ENCODE measurements at regions not wholly inside any gene's neighbourhood (a gene's known extent, or its start where the extent isn't known, plus 50 kb on each side); places are given as distances from the start of the nearest gene placed in this dataset.

DNA sequence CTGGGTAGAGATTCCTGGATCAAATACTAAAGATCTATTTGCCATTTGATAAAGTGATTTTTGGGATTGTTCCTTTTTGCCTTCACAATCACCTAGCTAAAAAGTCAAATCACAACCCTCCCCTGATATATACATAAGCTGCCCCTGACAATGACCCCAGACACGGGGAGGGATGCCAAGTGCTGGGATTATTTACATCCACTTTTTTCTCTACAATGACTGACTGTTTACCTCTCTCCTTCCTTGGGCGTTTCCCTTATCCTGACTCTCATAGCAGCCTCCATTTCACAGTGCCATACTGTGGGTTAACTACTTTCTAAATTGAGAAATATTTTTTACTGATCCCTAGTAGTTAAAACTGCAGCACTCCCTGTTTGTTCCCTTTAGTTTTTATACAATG is 150.8 kb upstream of the TMEM170B start:
- Histone ChIP-seq H2AFZ (ENCODE audit: low read length) (no peak overlapping the region), H3K36me3 (ENCODE audit: insufficient read depth, low read length) (no peaks in the 10 kb centered on the region), H3K4me1 (ENCODE audit: low read length) (peaks cover 9% of the 10 kb centered on the region), H3K9ac (ENCODE audit: low read length) (no peak overlapping the region), H3K27ac (ENCODE audit: low read length) (no peak overlapping the region), H3K9me3 (ENCODE audit: low read length) (no peaks in the 10 kb centered on the region), H3K9me2 (replicated peaks; ENCODE audit: insufficient read depth, low read length) (no peaks in the 10 kb centered on the region), H3K27me3 (ENCODE audit: low read length) (no peaks in the 10 kb centered on the region), H4K20me1 (ENCODE audit: insufficient read depth, low read depth, low read length) (no peaks in the 10 kb centered on the region), H3K4me3 (ENCODE audit: low read length) (no peak overlapping the region), H3K4me2 (ENCODE audit: low read depth, low read length, poor library complexity, severe bottlenecking) (no peak overlapping the region), H3K79me2 (ENCODE audit: low read length) (no peaks in the 10 kb centered on the region)
- DNase-seq: no peak

GRCh38 chr6:11386323-11386722 is 151.2 kb upstream of the TMEM170B start:
- H4K20me1 ChIP-seq (ENCODE audit: insufficient read depth, low read depth, low read length): no peaks in the 10 kb centered on the region
- no peaks in the 10 kb centered on the region for H3K79me2 ChIP-seq (ENCODE audit: low read length)
- no peak overlapping the region for H3K27ac ChIP-seq (ENCODE audit: low read length)
- no peak overlapping the region for H3K4me3 ChIP-seq (ENCODE audit: low read length)
- no peaks in the 10 kb centered on the region for H3K36me3 ChIP-seq (ENCODE audit: insufficient read depth, low read length)
- no peaks in the 10 kb centered on the region for H3K9me2 ChIP-seq (replicated peaks; ENCODE audit: insufficient read depth, low read length)
- DNase-seq: no peak
- peaks cover 13% of the 10 kb centered on the region for H3K4me1 ChIP-seq (ENCODE audit: low read length)
- H2AFZ ChIP-seq (ENCODE audit: low read length): no peak overlapping the region
- no peaks in the 10 kb centered on the region for H3K27me3 ChIP-seq (ENCODE audit: low read length)
- no peak overlapping the region for H3K9ac ChIP-seq (ENCODE audit: low read length)
- no peaks in the 10 kb centered on the region for H3K9me3 ChIP-seq (ENCODE audit: low read length)
- no peak overlapping the region for H3K4me2 ChIP-seq (ENCODE audit: low read depth, low read length, poor library complexity, severe bottlenecking)

GRCh38 chr6:11384531-11385309 is 152.3 kb upstream of the NEDD9 start:
- Histone ChIP-seq H3K27ac (ENCODE audit: low read length) (no peak overlapping the region), H3K27me3 (ENCODE audit: low read length) (no peaks in the 10 kb centered on the region), H3K9ac (ENCODE audit: low read length) (no peak overlapping the region), H3K79me2 (ENCODE audit: low read length) (no peaks in the 10 kb centered on the region), H3K9me2 (replicated peaks; ENCODE audit: insufficient read depth, low read length) (no peaks in the 10 kb centered on the region), H4K20me1 (ENCODE audit: insufficient read depth, low read depth, low read length) (no peaks in the 10 kb centered on the region), H2AFZ (ENCODE audit: low read length) (no peak overlapping the region), H3K36me3 (ENCODE audit: insufficient read depth, low read length) (no peaks in the 10 kb centered on the region), H3K4me2 (ENCODE audit: low read depth, low read length, poor library complexity, severe bottlenecking) (no peak overlapping the region), H3K4me1 (ENCODE audit: low read length) (peaks cover 14% of the 10 kb centered on the region), H3K4me3 (ENCODE audit: low read length) (no peak overlapping the region), H3K9me3 (ENCODE audit: low read length) (no peaks in the 10 kb centered on the region)
- no peak for DNase-seq

DNA sequence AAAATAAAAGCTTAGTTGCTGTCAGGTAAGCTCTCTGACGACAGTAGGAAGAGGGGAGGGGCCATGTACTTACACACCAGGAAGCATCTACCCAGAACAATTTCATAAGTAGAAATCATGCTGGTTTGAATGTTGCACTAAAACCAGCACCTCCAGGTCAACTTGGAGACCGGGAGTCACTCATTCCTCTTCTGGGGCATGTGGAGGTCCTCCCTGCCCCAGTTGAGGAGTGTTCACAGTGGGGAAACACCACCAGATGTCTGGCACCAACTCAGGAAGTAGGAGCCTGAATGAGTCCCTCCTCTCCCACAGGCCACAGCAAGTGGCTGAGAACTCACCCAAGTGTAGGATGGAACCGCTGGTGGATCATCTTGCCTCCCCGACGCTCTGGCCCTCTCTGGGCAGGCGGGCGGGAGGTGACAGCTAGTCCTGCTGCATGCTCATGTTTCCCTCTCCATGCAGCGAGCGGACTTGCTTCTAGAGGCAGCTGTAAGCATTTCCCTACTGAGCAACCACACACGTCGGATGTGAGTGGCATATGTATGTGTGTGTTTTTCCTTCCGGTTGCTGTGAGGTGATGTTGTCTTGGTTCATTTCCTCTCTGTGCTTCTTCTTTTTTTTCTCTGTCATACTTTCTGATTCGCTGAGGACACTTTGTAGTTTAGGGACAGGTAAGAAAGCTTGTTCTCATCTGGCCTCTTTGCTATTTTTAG is 149.5 kb upstream of the NEDD9 start:
- H3K79me2 ChIP-seq (ENCODE audit: low read length): no peaks in the 10 kb centered on the region
- peak; percentile 82 for DNase-seq
- H3K4me3 ChIP-seq (ENCODE audit: low read length): peak overlapping the region; percentile 62
- no peaks in the 10 kb centered on the region for H4K20me1 ChIP-seq (ENCODE audit: insufficient read depth, low read depth, low read length)
- H3K27ac ChIP-seq (ENCODE audit: low read length): no peak overlapping the region
- peak overlapping the region; percentile 56 for H3K4me2 ChIP-seq (ENCODE audit: low read depth, low read length, poor library complexity, severe bottlenecking)
- H3K4me1 ChIP-seq (ENCODE audit: low read length): peaks cover 14% of the 10 kb centered on the region
- H2AFZ ChIP-seq (ENCODE audit: low read length): peak overlapping the region; percentile 91
- H3K9me2 ChIP-seq (replicated peaks; ENCODE audit: insufficient read depth, low read length): no peaks in the 10 kb centered on the region
- peak overlapping the region; percentile 55 for H3K9ac ChIP-seq (ENCODE audit: low read length)
- H3K9me3 ChIP-seq (ENCODE audit: low read length): no peaks in the 10 kb centered on the region
- H3K36me3 ChIP-seq (ENCODE audit: insufficient read depth, low read length): no peaks in the 10 kb centered on the region
- no peaks in the 10 kb centered on the region for H3K27me3 ChIP-seq (ENCODE audit: low read length)

DNA sequence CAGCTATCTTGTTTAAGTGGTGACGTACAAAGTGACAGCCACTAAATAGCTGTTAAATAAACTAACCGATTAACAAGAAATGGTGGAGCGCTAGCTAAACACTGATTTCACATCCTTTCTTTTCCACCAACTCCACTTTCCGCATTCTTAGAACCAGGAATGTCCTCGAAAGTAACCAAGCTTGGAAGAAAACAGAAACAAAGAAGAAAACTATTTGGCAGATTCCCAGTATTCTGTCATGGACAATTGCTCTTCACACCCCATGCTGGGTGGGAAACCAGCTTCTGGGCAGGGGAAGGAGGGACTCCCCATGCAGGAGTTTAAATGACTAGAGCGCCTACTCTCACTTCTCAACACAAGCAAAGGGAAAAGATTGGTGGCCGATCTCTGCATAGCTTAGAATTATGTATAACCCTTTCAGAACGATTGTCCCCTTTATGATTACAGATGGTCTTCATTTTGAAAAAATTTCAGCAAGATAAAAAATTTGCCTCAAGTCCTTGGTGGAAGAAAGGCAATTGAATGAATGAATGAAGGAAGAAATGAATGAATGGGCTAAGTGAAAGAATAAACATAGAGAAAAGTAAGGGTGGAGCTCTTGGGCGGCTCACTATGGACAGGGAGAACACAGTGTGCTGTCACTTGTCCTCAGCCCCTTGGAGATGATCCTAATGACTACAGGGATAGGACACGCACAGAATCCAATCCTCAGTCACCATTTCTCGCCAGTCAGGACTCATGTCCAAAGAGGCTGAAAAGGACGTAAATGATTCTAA is 148.7 kb upstream of the NEDD9 start:
- no peak for DNase-seq
- Histone ChIP-seq H3K27ac (ENCODE audit: low read length) (no peak overlapping the region), H2AFZ (ENCODE audit: low read length) (peak overlapping the region; percentile 91), H3K9ac (ENCODE audit: low read length) (no peak overlapping the region; the same call in 1 of the 2 replicates), H3K27me3 (ENCODE audit: low read length) (no peaks in the 10 kb centered on the region), H3K4me3 (ENCODE audit: low read length) (peak overlapping the region; percentile 62; the same call in 1 of the 2 replicates), H3K4me2 (ENCODE audit: low read depth, low read length, poor library complexity, severe bottlenecking) (peak overlapping the region; percentile 56), H3K79me2 (ENCODE audit: low read length) (no peaks in the 10 kb centered on the region), H4K20me1 (ENCODE audit: insufficient read depth, low read depth, low read length) (no peaks in the 10 kb centered on the region), H3K9me3 (ENCODE audit: low read length) (no peaks in the 10 kb centered on the region), H3K9me2 (replicated peaks; ENCODE audit: insufficient read depth, low read length) (no peaks in the 10 kb centered on the region), H3K36me3 (ENCODE audit: insufficient read depth, low read length) (no peaks in the 10 kb centered on the region), H3K4me1 (ENCODE audit: low read length) (peaks cover 14% of the 10 kb centered on the region)

- Histone ChIP-seq H3K4me3 (ENCODE audit: low read length) (no peak overlapping the region), H3K4me1 (ENCODE audit: low read length) (peaks cover 14% of the 10 kb centered on the region), H3K79me2 (ENCODE audit: low read length) (no peaks in the 10 kb centered on the region), H4K20me1 (ENCODE audit: insufficient read depth, low read depth, low read length) (no peaks in the 10 kb centered on the region), H3K9me3 (ENCODE audit: low read length) (no peaks in the 10 kb centered on the region), H3K4me2 (ENCODE audit: low read depth, low read length, poor library complexity, severe bottlenecking) (no peak overlapping the region), H3K27ac (ENCODE audit: low read length) (no peak overlapping the region), H3K9ac (ENCODE audit: low read length) (no peak overlapping the region), H3K36me3 (ENCODE audit: insufficient read depth, low read length) (no peaks in the 10 kb centered on the region), H2AFZ (ENCODE audit: low read length) (no peak overlapping the region), H3K9me2 (replicated peaks; ENCODE audit: insufficient read depth, low read length) (no peaks in the 10 kb centered on the region), H3K27me3 (ENCODE audit: low read length) (no peaks in the 10 kb centered on the region)
- DNase-seq: no peak
These were observed 148.1 kb upstream of the NEDD9 start for GRCh38 chr6:11380549-11380948.

- Histone ChIP-seq H3K27me3 (ENCODE audit: low read length) (no peaks in the 10 kb centered on the region), H2AFZ (ENCODE audit: low read length) (no peak overlapping the region), H3K4me2 (ENCODE audit: low read depth, low read length, poor library complexity, severe bottlenecking) (no peak overlapping the region), H3K9me2 (replicated peaks; ENCODE audit: insufficient read depth, low read length) (no peaks in the 10 kb centered on the region), H3K27ac (ENCODE audit: low read length) (no peak overlapping the region), H3K4me1 (ENCODE audit: low read length) (peaks cover 17% of the 10 kb centered on the region), H3K36me3 (ENCODE audit: insufficient read depth, low read length) (no peaks in the 10 kb centered on the region), H4K20me1 (ENCODE audit: insufficient read depth, low read depth, low read length) (no peaks in the 10 kb centered on the region), H3K79me2 (ENCODE audit: low read length) (no peaks in the 10 kb centered on the region), H3K9me3 (ENCODE audit: low read length) (no peaks in the 10 kb centered on the region), H3K4me3 (ENCODE audit: low read length) (no peak overlapping the region), H3K9ac (ENCODE audit: low read length) (no peak overlapping the region)
- DNase-seq: no peak
These were observed 147.3 kb upstream of the NEDD9 start for GRCh38 chr6:11379805-11380204.

- Histone ChIP-seq H3K27ac (ENCODE audit: low read length) (no peak overlapping the region), H3K36me3 (ENCODE audit: insufficient read depth, low read length) (no peaks in the 10 kb centered on the region), H3K27me3 (ENCODE audit: low read length) (no peaks in the 10 kb centered on the region), H3K9ac (ENCODE audit: low read length) (no peak overlapping the region), H2AFZ (ENCODE audit: low read length) (no peak overlapping the region), H3K4me2 (ENCODE audit: low read depth, low read length, poor library complexity, severe bottlenecking) (no peak overlapping the region), H3K4me3 (ENCODE audit: low read length) (no peak overlapping the region), H3K4me1 (ENCODE audit: low read length) (peaks cover 25% of the 10 kb centered on the region), H4K20me1 (ENCODE audit: insufficient read depth, low read depth, low read length) (no peaks in the 10 kb centered on the region), H3K79me2 (ENCODE audit: low read length) (no peaks in the 10 kb centered on the region), H3K9me2 (replicated peaks; ENCODE audit: insufficient read depth, low read length) (no peaks in the 10 kb centered on the region), H3K9me3 (ENCODE audit: low read length) (no peaks in the 10 kb centered on the region)
- no peak for DNase-seq
These were observed 146.2 kb upstream of the NEDD9 start for GRCh38 chr6:11378639-11379038.
